ENCODE measurements at regions not wholly inside any gene's neighbourhood (a gene's known extent, or its start where the extent isn't known, plus 50 kb on each side); places are given as distances from the start of the nearest gene placed in this dataset.

- Histone ChIP-seq H3K4me3 (no peak overlapping the region), H3K27ac (no peak overlapping the region)
- no peak for DNase-seq (ENCODE audit: low spot score)
- no peak for TF ChIP-seq CTCF (IDR thresholded peaks at IDR 0.05)
These were observed 426.4 kb upstream of the FZD8 start for GRCh38 chr10:36068542-36068941.

GRCh38 chr10:36067748-36068147, 425.7 kb upstream of the FZD8 start:
- no peak overlapping the region for H3K4me3 ChIP-seq
- TF ChIP-seq CTCF (IDR thresholded peaks at IDR 0.05), result no peak
- no peak overlapping the region for H3K27ac ChIP-seq
- DNase-seq (ENCODE audit: low spot score), result no peak

GRCh38 chr10:36066850-36067249, 424.8 kb upstream of the FZD8 start:
- H3K4me3 ChIP-seq, result no peak overlapping the region
- no peak for TF ChIP-seq CTCF (IDR thresholded peaks at IDR 0.05)
- no peak overlapping the region for H3K27ac ChIP-seq
- DNase-seq (ENCODE audit: low spot score), result no peak

- Histone ChIP-seq H3K4me3 (no peak overlapping the region), H3K27ac (no peak overlapping the region)
- TF ChIP-seq CTCF (IDR thresholded peaks at IDR 0.05), result no peak
- no peak for DNase-seq (ENCODE audit: low spot score)
These were observed 424.0 kb upstream of the FZD8 start for GRCh38 chr10:36066102-36066501.

GRCh38 chr10:36063396-36063795, 421.3 kb upstream of the FZD8 start:
- DNase-seq (ENCODE audit: low spot score), result no peak
- TF ChIP-seq CTCF (IDR thresholded peaks at IDR 0.05), result no peak
- Histone ChIP-seq H3K4me3 (no peak overlapping the region), H3K27ac (no peak overlapping the region)

GRCh38 chr10:36057731-36058130, 415.6 kb upstream of the FZD8 start:
- no peak for TF ChIP-seq CTCF (IDR thresholded peaks at IDR 0.05)
- H3K27ac ChIP-seq, result no peak overlapping the region
- no peak for DNase-seq (ENCODE audit: low spot score)
- H3K4me3 ChIP-seq, result no peak overlapping the region

GRCh38 chr10:36057180-36057579, 415.1 kb upstream of the FZD8 start:
- no peak for DNase-seq (ENCODE audit: low spot score)
- TF ChIP-seq CTCF (IDR thresholded peaks at IDR 0.05), result no peak
- Histone ChIP-seq H3K4me3 (no peak overlapping the region), H3K27ac (no peak overlapping the region)
